GM04503 (cell line): ENCODE measurements at regions not wholly inside any gene's neighbourhood (a gene's known extent, or its start where the extent isn't known, plus 50 kb on each side); places are given as distances from the start of the nearest gene placed in this dataset.
"Not testable (repeated sequence)": the region's sequence is repeated elsewhere in the genome, so short reads cannot be mapped to it uniquely, and the experiment has no call there.

ENCODE experiments used
- DNase-seq: peaks from one replicate; pipeline ENCODE4 v3.0.0-alpha.2; 2012; ENCODE audit warnings: low read depth

- DNase-seq, result not testable (repeated sequence)
These were observed 227.1 kb downstream of the KCTD12 start for GRCh38 chr13:76659074-76659473.

DNA sequence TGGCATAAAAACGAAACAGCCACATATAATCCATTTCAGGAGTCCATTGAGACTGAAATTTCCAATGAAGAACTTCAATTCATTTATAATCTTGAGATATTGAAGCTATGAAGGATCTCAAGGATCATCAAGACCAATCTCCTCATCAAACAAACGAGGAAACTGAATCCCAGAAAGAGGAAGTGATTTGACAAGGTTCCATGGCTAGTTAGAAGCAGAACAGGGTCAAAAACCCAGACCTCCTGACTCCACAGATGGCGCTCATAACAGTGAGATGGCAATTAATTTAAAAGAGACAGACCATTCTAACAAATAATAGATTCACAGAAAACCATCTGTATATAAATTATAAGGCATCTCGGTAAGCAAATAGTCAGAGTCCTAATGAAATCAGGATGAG lies 229.7 kb downstream of the KCTD12 start:
- DNase-seq, result no peak

- no peak for DNase-seq
These were observed 230.1 kb downstream of the KCTD12 start for GRCh38 chr13:76656056-76656455.

- DNase-seq, result no peak
These were observed 231.9 kb downstream of the KCTD12 start for GRCh38 chr13:76654263-76654662.

GRCh38 chr13:76651286-76651685 lies 234.9 kb downstream of the KCTD12 start:
- no peak for DNase-seq

- DNase-seq, result no peak
These were observed 238.7 kb downstream of the KCTD12 start for GRCh38 chr13:76647550-76647949.

DNA sequence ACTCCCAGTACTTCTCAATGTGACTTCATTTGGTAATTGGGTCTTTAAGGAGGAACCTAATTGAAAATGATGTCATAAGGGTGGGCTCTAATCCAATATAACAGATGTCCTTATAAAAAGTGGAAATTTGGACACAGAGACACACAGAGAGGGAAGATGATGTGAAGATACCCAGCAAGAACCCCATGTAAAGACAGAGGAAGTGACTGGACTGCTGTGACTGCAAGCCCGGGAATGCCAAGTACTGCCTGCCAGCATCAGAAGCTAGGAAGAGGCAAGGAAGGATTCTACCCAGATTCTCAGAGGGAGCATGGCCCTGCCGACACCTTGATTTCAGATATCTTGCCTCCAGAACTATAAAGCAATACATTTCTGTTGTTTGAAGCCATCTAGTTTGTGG lies 239.3 kb downstream of the KCTD12 start:
- DNase-seq, result no peak

GRCh38 chr13:76645632-76646031 lies 240.6 kb downstream of the KCTD12 start:
- DNase-seq, result no peak

- no peak for DNase-seq
These were observed 241.3 kb downstream of the KCTD12 start for GRCh38 chr13:76644906-76645305.

DNA sequence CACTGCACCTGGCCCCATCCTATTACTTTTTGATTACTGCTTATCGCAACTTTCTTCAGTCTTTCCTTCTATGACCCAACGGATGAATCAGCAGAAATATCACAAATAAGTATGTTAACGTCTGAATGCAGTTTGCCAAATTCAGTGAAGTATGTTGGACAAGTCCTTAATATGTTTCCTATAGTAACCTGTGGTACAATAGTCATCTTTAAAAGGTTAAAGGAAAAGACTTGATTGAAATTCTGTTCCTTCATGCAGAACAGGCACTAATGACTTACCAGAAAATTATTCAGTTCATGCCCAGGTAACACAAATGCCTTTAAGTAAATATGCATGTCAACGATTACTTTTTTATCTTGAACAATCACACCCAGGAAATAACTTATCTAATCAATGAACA lies 242.6 kb downstream of the KCTD12 start:
- DNase-seq, result no peak

DNA sequence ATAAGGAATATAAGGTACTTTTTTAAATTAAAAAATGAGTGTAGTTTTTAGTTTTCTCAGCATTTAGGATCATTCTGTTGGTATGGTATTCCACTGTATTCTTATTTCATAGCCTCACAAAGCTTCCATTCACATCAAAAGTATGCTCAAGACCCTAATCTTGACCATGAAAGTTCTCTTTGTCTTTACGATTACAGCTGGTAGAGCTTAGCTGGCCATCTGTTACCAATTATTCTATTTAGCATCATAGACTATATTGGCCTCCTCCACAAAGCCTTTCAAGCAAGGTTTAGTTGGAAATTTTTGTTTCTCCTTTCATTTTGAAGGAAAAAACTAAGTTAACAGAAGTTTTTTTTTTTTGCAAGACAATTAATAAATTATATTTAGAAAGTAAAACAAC lies 245.1 kb downstream of the KCTD12 start:
- DNase-seq, result no peak

- DNase-seq, result no peak
These were observed 247.3 kb downstream of the KCTD12 start for GRCh38 chr13:76638882-76639281.

- no peak for DNase-seq
These were observed 248.0 kb downstream of the KCTD12 start for GRCh38 chr13:76638181-76638580.

GRCh38 chr13:76637641-76638141 lies 248.5 kb downstream of the KCTD12 start:
- no peak for DNase-seq

GRCh38 chr13:76636829-76637228 lies 249.4 kb downstream of the KCTD12 start:
- DNase-seq, result no peak

GRCh38 chr13:76635232-76636230 lies 250.7 kb downstream of the KCTD12 start:
- no peak for DNase-seq

GRCh38 chr13:76634431-76635191 lies 251.6 kb downstream of the KCTD12 start:
- DNase-seq, result no peak

- no peak for DNase-seq
These were observed 253.7 kb downstream of the KCTD12 start for GRCh38 chr13:76632401-76633044.

GRCh38 chr13:76630629-76631230 lies 255.5 kb downstream of the KCTD12 start:
- no peak for DNase-seq

GRCh38 chr13:76622315-76623040 lies 263.7 kb downstream of the KCTD12 start:
- DNase-seq, result no peak

DNA sequence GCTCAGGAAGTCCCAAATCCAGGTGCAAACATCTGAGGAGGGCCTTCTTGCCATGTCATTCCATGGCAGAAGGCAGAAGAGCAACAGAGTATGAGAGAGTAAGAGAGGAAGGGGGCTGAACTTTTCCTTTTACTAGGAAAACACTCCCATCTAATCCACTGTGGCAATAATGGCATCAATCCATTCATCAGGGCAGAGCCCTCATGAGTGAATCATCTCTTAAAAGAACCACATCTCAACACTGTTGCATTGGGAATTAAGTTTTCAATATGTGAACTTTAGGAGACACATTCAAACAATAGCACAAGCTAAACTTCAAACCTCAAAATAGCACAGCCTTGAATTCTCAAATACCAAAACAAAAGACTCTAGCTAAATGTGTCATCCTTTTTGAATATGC lies 264.5 kb downstream of the KCTD12 start:
- no peak for DNase-seq
